GM12878 (cell line): ENCODE measurements at regions not wholly inside any gene's neighbourhood (a gene's known extent, or its start where the extent isn't known, plus 50 kb on each side); places are given as distances from the start of the nearest gene placed in this dataset.

ENCODE experiments used
- ATAC-seq: fragments of 200-7000 bp; cut with Tn5 transposase; 3 replicates; pipeline ENCODE4 v1.9.1; 2020; ENCODE audit warnings: mild to moderate bottlenecking, moderate library complexity
- BruUV-seq: library from RNA; stranded (reverse); fragments of 400-500 nt; replicated peaks from 2 replicates; lab custom pipeline; 2021; lab: Mats Ljungman, UMichigan
- CTCF ChIA-PET: fragments of 300-600 bp; sonication (Branson Sonifier 250); formaldehyde crosslinking; extraction: SDS; loops from one replicate; lab custom pipeline; 2021; ENCODE audit warnings: inconsistent platforms; lab: Yijun Ruan, JAX
- POLR2A ChIA-PET: fragments of 350-600 bp; formaldehyde crosslinking; extraction: SDS; loops from one replicate; lab custom pipeline; 2021; ENCODE audit warnings: inconsistent platforms; lab: Charles Lee
- RAD21 ChIA-PET: fragments of 300-600 bp; sonication (Branson Sonifier 250); formaldehyde crosslinking; loops from one replicate; lab custom pipeline; 2023; ENCODE audit warnings: antibody characterized with exemption; ENCODE audit not compliant: unreplicated experiment; lab: Charles Lee
- SMC1A ChIA-PET: fragments of 300-600 bp; sonication (Branson Sonifier 250); formaldehyde crosslinking; loops from one replicate; lab custom pipeline; 2023; ENCODE audit not compliant: unreplicated experiment, uncharacterized antibody; lab: Charles Lee
- DNase-seq: peaks from one replicate; pipeline ENCODE4 v3.0.0-alpha.2; 2011; ENCODE audit warnings: low read depth, low spot score
- FAIRE-seq: peaks from 3 replicates; lab custom pipeline; 2011; peaks lifted over from hg19 to GRCh38; lab: Jason Lieb, UNC
- H2AFZ ChIP-seq: 2 replicates; pipeline ENCODE4 v1.6.0; 2011; ENCODE audit warnings: low read depth, low read length, control low read depth; ENCODE audit not compliant: control insufficient read depth
- H3K27ac ChIP-seq: 2 replicates; pipeline ENCODE4 v1.5.1; 2011; ENCODE audit warnings: control low read depth; ENCODE audit not compliant: control insufficient read depth, insufficient read depth
- H3K27me3 ChIP-seq, 2 experiments: replicated peaks in 1 of 2; 2 replicates each; pipeline versions ENCODE4 v1.6.0 to v1.6.1; 2011; ENCODE audit warnings: low read length in 1 of 2; ENCODE audit not compliant: control insufficient read depth in 2 of 2, insufficient read depth in 2 of 2
- H3K36me3 ChIP-seq, 2 experiments: 2 replicates each; pipeline ENCODE4 v1.5.1; 2011; ENCODE audit warnings: low read length in 1 of 2; ENCODE audit not compliant: control insufficient read depth in 2 of 2, insufficient read depth in 2 of 2
- H3K4me1 ChIP-seq: 2 replicates; pipeline ENCODE4 v1.6.1; 2011; ENCODE audit warnings: mild to moderate bottlenecking, low read length, moderate library complexity, mixed read lengths; ENCODE audit not compliant: control insufficient read depth, insufficient read depth
- H3K4me2 ChIP-seq: 2 replicates; pipeline ENCODE4 v1.6.0; 2011; ENCODE audit warnings: control low read depth; ENCODE audit not compliant: control insufficient read depth, insufficient read depth
- H3K4me3 ChIP-seq: fragments of 200-600 bp; sonication (generic); 2 replicates; pipeline ENCODE4 v1.5.1; 2016
- H3K79me2 ChIP-seq: 2 replicates; pipeline ENCODE4 v1.6.0; 2011; ENCODE audit warnings: low read length; ENCODE audit not compliant: control insufficient read depth, insufficient read depth
- H3K9ac ChIP-seq: 2 replicates; pipeline ENCODE4 v1.8.0; 2011; ENCODE audit warnings: low read length, control low read depth, mixed read lengths; ENCODE audit not compliant: control insufficient read depth, insufficient read depth
- H3K9me3 ChIP-seq: replicated peaks from 3 replicates; pipeline ENCODE4 v1.5.1; 2011; ENCODE audit warnings: mild to moderate bottlenecking, low read length; ENCODE audit not compliant: control insufficient read depth, insufficient read depth
- H4K20me1 ChIP-seq: 2 replicates; pipeline ENCODE4 v1.6.0; 2011; ENCODE audit not compliant: control insufficient read depth, insufficient read depth
- CBX3 ChIP-seq: fragments of 200-600 bp; sonication (generic); IDR thresholded peaks from 2 replicates; pipeline ENCODE4 v1.6.1; 2016; ENCODE audit warnings: low read depth, borderline replicate concordance
- ETV6 ChIP-seq, 2 experiments: fragments of 450-650 bp in 1 of 2; IDR thresholded peaks in 1 of 2; conservative IDR thresholded peaks in 1 of 2; 2 replicates each; pipeline ENCODE4 v1.6.1; 2014; ENCODE audit warnings: antibody characterized with exemption in 1 of 2, borderline replicate concordance in 1 of 2, low read depth in 1 of 2, mild to moderate bottlenecking in 1 of 2, moderate library complexity in 1 of 2
- EZH2 ChIP-seq: IDR thresholded peaks from 2 replicates; pipeline ENCODE4 v1.6.1; 2012; ENCODE audit warnings: low read depth, mild to moderate bottlenecking, control low read depth, inconsistent platforms, low read length, borderline replicate concordance; ENCODE audit not compliant: control insufficient read depth
- FOXM1 ChIP-seq: IDR thresholded peaks from 2 replicates; pipeline ENCODE4 v1.6.1; 2012; ENCODE audit warnings: low read depth, mild to moderate bottlenecking, inconsistent platforms, low read length, moderate library complexity
- GABPA ChIP-seq: IDR thresholded peaks from 2 replicates; pipeline ENCODE4 v1.6.1; 2014; ENCODE audit warnings: antibody characterized with exemption, low read depth, mild to moderate bottlenecking, inconsistent platforms
- IRF4 ChIP-seq: IDR thresholded peaks from 2 replicates; pipeline ENCODE4 v1.6.1; 2011; ENCODE audit warnings: low read depth, low read length
- KDM1A ChIP-seq: fragments of 200-600 bp; sonication (generic); IDR thresholded peaks from 2 replicates; pipeline ENCODE4 v1.6.1; 2016; ENCODE audit warnings: borderline replicate concordance
- MTA3 ChIP-seq: IDR thresholded peaks from 2 replicates; pipeline ENCODE4 v1.6.1; 2012; ENCODE audit warnings: low read length, inconsistent platforms, borderline replicate concordance
- MYC ChIP-seq: IDR thresholded peaks from 2 replicates; pipeline ENCODE4 v1.6.1; 2011; ENCODE audit warnings: mild to moderate bottlenecking, low read length, moderate library complexity, inconsistent platforms; ENCODE audit not compliant: insufficient read depth, insufficient replicate concordance, insufficient read length, severe bottlenecking
- NFYB ChIP-seq: IDR thresholded peaks from 2 replicates; pipeline ENCODE4 v1.6.1; 2011; ENCODE audit warnings: low read depth, mild to moderate bottlenecking, low read length, improper control_type of control experiment, moderate library complexity; ENCODE audit not compliant: insufficient read depth
- RBBP5 ChIP-seq: fragments of 200-600 bp; sonication (generic); conservative IDR thresholded peaks from 2 replicates; pipeline ENCODE4 v1.6.1; 2016
- RFX5 ChIP-seq: IDR thresholded peaks from 2 replicates; pipeline ENCODE4 v1.6.1; 2011; ENCODE audit warnings: low read depth, low read length, improper control_type of control experiment
- SREBF2 ChIP-seq: IDR thresholded peaks from 2 replicates; pipeline ENCODE4 v1.6.1; 2012; ENCODE audit warnings: mild to moderate bottlenecking, low read length
- WGBS: methylation state at CpG from one replicate; pipeline ENCODE4 v1.1.6; 2016; ENCODE audit warnings: low lambda C conversion rate; ENCODE audit not compliant: insufficient replicate concordance, insufficient coverage; ENCODE audit errors: missing lambda C conversion rate; 5-methylcytosine and 5-hydroxymethylcytosine counted together
- in situ Hi-C: fragments of 300-500 bp; cut with MboI; formaldehyde crosslinking; loops from 9 replicates; pipeline ENCODE4 v1.14.3; 2018; ENCODE audit warnings: mixed read lengths
- intact Hi-C: fragments of 100-400 bp; cut with micrococcal nuclease; formaldehyde crosslinking; loops from one replicate; pipeline ENCODE4 v1.14.2; 2022; ENCODE audit not compliant: unreplicated experiment
- TF ChIP-seq, protein P1 (sequence below): fragments of 450-650 bp; IDR thresholded peaks from 2 replicates; pipeline ENCODE4 v1.6.1; 2017; ENCODE audit warnings: mild to moderate bottlenecking, low read depth, inconsistent platforms; ENCODE audit not compliant: poor library complexity, severe bottlenecking
- TF ChIP-seq, protein P2 (sequence below): fragments of 450-650 bp; IDR thresholded peaks from 2 replicates; pipeline ENCODE4 v1.6.1; 2016; ENCODE audit warnings: mild to moderate bottlenecking

DNA sequence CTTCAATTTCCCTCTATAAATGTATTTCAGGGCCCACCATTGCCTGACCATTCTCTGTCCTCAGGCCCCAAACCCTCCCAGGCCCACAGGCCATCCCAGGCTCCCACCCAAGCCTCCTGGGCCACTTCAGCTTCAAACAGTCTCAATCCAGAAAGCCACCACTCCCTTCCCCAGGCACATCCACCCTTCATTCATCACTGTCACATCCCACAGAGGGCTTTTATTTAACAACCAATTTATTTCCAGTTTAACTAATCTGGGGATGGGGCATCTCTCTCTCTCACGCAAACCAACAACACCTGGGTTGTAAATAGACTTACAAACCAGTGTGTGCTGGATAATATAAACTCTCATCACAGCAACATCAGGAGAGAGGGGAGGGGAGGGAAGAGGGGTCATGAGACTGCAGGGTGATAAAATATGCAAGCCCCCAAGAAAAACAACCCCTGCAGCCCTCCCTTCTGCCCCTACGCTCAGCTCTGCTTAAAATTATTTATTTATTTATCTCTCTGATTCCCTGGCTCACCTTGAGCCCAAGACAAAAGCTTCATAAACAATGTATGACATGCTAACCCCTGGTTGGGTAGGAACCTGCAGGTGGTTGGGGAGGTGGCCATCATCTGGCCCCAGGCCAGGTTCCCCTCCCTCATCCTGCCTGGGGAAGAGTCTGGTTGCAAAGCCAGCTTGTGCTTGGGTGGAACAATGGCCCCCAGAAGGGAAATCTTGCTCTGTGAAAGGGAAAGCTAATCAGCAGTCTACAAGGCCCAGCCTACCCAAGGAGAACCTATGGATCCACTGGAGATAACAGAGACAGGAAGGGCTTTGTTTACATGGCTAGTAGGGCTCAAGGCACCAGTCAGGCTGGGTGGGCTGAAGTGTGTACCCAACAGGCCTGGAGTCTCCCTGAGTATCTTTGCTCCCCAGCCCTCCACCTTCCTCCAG, 359.2 kb downstream of the BUD13 start:
- Histone ChIP-seq H3K27me3 (peaks cover 2 to 3% of the 10 kb centered on the region in 2 experiments; a peak in 2 of 4 replicates), H2AFZ (no peak overlapping the region), H3K4me3 (no peak overlapping the region), H3K36me3 (no peaks in the 10 kb centered on the region), H3K4me2 (no peak overlapping the region), H3K79me2 (no peaks in the 10 kb centered on the region), H3K4me1 (no peaks in the 10 kb centered on the region), H3K27ac (no peak overlapping the region), H3K9me3 (no peaks in the 10 kb centered on the region), H4K20me1 (no peaks in the 10 kb centered on the region), H3K9ac (no peak overlapping the region)
- FAIRE-seq: no peak
- no TSS peak for BruUV-seq
- ChIA-PET RAD21 (no interaction called here), SMC1A (no interaction called here), POLR2A (no interaction called here), CTCF (no interaction called here)
- in situ Hi-C loops: no loop called here
- no peak for ATAC-seq
- DNase-seq: no peak
- TF ChIP-seq, protein P1, sequence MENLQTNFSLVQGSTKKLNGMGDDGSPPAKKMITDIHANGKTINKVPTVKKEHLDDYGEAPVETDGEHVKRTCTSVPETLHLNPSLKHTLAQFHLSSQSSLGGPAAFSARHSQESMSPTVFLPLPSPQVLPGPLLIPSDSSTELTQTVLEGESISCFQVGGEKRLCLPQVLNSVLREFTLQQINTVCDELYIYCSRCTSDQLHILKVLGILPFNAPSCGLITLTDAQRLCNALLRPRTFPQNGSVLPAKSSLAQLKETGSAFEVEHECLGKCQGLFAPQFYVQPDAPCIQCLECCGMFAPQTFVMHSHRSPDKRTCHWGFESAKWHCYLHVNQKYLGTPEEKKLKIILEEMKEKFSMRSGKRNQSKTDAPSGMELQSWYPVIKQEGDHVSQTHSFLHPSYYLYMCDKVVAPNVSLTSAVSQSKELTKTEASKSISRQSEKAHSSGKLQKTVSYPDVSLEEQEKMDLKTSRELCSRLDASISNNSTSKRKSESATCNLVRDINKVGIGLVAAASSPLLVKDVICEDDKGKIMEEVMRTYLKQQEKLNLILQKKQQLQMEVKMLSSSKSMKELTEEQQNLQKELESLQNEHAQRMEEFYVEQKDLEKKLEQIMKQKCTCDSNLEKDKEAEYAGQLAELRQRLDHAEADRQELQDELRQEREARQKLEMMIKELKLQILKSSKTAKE: no peak
- TF ChIP-seq ETV6 (conservative IDR thresholded peaks at IDR 0.05 in 1 of 2, IDR thresholded peaks at IDR 0.05 in 1 of 2; ENCODE audit: borderline replicate concordance in 1 of 2, low read depth in 1 of 2) (no peak), SREBF2 (no peak), MTA3 (no peak), MYC (no peak), EZH2 (no peak), KDM1A (no peak), IRF4 (no peak), GABPA (no peak), CBX3 (no peak), RBBP5 (no peak), FOXM1 (no peak), NFYB (no peak), RFX5 (no peak)
- TF ChIP-seq, protein P2, sequence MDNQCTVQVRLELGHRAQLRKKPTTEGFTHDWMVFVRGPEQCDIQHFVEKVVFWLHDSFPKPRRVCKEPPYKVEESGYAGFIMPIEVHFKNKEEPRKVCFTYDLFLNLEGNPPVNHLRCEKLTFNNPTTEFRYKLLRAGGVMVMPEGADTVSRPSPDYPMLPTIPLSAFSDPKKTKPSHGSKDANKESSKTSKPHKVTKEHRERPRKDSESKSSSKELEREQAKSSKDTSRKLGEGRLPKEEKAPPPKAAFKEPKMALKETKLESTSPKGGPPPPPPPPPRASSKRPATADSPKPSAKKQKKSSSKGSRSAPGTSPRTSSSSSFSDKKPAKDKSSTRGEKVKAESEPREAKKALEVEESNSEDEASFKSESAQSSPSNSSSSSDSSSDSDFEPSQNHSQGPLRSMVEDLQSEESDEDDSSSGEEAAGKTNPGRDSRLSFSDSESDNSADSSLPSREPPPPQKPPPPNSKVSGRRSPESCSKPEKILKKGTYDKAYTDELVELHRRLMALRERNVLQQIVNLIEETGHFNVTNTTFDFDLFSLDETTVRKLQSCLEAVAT: no peak
- WGBS: 0% methylated on average over 2 of the region's 2 CpGs
- intact Hi-C loops: no loop called here
